ENCODE measurements at regions not wholly inside any gene's neighbourhood (a gene's known extent, or its start where the extent isn't known, plus 50 kb on each side); places are given as distances from the start of the nearest gene placed in this dataset.
"Not testable (repeated sequence)": the region's sequence is repeated elsewhere in the genome, so short reads cannot be mapped to it uniquely, and the experiment has no call there.

DNA sequence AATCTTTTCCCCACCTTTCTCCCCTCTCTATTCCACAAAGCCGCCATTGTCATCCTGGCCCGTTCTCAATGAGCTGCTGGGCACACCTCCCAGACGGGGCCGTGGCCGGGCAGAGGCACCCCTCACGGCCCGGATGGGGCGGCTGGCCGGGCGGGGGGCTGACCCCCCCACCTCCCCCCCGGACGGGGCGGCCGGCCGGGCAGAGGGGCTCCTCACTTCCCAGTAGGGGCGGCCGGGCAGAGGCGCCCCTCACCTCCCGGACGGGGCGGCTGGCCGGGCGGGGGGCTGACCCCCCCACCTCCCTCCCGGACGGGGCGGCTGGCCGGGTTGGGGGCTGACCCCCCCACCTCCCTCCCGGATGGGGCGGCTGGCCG lies 85.6 kb downstream of the OR2B2 start:
- DNase-seq (ENCODE audit: low read depth) = not testable (repeated sequence)

DNA sequence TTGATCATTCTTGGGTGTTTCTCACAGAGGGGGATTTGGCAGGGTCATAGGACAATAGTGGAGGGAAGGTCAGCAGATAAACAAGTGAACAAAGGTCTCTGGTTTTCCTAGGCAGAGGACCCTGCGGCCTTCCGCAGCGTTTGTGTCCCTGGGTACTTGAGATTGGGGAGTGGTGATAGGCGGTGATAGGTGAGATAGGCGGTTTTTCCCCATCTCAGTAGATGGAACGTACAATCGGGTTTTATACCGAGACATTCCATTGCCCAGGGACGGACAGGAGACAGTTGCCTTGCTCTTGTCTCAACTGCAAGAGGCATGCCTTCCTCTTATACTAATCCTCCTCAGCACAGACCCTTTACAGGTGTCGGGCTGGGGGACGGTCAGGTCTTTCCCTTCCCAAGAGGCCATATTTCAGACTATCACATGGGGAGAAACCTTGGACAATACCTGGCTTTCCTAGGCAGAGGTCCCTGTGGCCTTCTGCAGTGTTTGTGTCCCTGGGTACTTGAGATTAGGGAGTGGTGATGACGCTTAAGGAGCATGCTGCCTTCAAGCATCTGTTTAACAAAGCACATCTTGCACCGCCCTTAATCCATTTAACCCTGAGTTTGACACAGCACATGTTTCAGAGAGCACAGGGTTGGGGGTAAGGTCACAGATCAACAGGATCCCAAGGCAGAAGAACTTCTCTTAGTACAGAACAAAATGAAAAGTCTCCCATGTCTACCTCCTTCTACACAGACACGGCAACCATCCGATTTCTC lies 86.2 kb downstream of the OR2B2 start:
- DNase-seq (ENCODE audit: low read depth) = not testable (repeated sequence)

DNA sequence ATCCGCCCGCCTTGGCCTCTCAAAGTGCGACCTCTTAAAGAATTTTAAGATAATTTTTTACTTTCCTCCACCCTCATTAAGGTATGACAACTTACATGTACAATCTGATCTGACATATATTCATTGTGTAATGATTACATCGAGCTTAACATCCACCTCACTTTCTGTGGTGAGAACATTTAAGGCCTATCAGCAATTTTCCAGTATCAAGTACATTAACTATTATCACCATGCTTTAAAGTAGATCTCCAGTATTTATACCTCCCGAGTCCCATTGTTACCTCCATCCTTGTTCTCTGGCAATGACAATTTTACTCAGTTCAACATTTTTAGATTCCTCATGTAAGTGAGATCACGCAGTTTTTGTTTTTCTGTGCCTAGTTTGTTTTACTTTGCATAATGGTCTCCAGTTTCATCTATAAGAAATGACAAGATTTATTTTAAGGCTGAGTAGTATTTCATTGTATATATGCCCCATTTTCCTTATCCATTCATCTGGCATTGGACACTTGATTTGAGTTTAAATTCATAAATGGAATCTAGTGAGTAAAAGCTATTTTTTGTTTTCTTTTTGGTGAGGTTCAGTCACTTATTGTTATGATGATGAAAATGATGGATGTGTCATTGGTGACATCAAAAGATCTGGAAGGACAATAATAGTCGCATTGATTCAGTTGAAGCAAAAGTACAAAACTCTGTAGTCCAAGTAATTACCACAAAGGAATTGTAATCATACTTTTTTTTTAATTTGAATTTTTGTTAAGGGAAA lies 87.0 kb downstream of the OR2B2 start:
- DNase-seq (ENCODE audit: low read depth) = no peak

DNA sequence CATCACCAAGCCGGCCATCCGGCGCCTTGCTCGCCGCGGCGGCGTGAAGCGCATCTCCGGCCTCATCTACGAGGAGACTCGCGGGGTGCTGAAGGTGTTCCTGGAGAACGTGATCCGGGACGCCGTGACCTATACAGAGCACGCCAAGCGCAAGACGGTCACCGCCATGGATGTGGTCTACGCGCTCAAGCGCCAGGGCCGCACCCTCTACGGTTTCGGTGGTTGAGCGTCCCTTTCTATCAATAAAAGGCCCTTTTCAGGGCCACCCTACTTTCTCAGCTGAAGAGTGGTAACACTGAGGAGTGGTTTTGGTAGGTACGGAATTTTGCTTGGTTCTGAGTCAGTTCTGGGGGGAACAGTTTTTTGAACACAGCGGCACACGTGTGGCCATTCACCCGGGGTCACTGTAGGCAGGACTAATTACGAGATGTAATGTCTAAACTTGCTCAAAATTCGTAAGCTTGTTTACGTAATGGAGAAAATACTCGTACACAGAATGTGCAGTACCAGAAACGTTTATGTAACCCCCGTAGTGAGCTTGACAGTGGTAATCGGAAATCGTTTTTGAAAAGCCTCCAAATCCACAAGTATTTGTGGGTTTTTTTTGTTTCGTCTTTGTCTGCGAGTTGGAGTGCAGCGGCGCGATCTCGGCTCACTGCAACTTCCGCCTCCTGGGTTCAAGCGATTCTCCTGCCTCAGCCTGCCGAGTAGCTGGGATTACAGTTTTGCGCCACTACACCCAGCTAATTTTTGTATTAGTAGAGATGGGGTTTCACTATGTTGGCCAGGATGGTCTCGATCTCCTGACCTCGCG lies 87.8 kb downstream of the OR2B2 start:
- peak; percentile 41 for DNase-seq (ENCODE audit: low read depth)

DNA sequence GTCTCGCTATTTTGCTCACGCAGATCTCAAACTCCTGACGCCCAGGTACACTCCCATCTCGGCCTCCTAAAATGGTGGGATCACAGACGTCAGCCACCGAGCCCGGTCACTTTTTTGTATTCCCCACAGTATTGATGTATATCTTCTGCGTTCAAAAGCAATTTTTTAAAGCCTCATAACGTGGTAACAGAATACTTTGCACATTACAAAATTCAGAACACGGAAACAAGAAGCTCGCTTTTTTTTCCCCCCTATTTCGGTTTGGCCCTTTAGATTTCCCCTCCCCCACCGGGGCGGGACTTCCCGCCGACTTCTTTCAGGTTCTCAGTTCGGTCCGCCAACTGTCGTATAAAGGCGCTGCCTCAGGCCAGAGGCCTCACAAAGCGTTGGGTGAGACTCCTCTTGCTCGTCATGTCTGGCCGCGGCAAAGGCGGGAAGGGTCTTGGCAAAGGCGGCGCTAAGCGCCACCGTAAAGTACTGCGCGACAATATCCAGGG lies 88.4 kb downstream of the OR2B2 start:
- peak; percentile 69 for DNase-seq (ENCODE audit: low read depth)

DNA sequence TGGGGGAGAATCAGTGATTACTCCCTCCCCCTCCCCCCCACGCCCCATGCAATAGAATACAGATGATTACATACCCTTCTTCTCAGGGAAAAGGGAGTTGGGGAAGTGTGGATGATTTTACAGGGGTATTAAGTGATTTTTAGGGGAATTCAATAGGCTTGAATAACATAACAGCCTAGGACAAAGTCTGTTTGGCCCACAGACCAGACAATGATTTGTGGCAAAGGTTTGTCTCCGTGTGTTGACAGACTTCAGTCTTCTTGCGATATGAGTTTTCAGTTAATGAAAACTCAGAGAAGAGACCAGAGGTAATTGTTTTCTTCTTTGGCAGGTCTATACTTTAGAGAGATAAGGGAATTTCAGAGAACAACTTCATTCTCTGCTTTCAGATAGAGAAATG lies 95.3 kb downstream of the OR2B2 start:
- no peak for DNase-seq (ENCODE audit: low read depth)

DNA sequence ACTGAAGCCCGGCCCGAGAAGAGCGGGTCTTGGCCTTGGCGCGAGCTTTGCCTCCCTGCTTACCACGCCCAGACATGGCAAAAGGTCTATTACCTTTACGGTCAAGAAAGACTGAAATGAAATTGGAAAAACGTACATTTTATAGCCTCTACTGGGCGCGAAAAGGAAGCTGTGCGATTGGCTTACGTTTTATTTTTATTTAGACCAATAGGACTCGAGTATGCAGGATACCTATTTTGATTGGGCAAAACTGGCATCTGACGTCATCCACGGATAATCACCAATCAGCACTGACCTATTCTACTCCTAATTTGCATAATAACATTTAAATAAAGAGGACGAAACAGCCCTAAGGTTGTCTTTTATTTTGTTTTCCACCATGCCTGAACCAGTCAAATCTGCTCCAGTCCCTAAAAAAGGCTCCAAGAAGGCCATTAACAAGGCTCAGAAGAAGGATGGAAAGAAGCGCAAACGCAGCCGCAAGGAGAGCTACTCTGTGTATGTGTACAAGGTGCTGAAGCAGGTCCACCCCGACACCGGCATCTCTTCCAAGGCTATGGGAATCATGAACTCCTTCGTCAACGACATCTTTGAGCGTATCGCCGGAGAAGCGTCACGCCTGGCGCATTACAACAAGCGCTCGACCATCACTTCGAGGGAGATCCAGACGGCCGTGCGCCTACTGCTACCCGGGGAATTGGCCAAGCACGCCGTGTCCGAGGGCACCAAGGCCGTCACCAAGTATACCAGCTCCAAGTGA lies 97.4 kb downstream of the OR2B2 start:
- no peak for DNase-seq (ENCODE audit: low read depth)

DNA sequence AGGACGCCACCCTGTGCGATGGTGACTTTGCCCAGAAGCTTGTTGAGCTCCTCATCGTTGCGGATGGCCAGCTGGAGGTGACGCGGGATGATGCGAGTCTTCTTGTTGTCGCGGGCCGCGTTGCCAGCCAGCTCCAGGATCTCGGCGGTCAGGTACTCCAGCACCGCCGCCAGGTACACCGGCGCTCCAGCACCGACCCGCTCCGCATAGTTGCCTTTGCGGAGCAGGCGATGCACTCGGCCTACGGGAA lies 97.9 kb downstream of the OR2B2 start:
- DNase-seq (ENCODE audit: low read depth) = not testable (repeated sequence)

DNA sequence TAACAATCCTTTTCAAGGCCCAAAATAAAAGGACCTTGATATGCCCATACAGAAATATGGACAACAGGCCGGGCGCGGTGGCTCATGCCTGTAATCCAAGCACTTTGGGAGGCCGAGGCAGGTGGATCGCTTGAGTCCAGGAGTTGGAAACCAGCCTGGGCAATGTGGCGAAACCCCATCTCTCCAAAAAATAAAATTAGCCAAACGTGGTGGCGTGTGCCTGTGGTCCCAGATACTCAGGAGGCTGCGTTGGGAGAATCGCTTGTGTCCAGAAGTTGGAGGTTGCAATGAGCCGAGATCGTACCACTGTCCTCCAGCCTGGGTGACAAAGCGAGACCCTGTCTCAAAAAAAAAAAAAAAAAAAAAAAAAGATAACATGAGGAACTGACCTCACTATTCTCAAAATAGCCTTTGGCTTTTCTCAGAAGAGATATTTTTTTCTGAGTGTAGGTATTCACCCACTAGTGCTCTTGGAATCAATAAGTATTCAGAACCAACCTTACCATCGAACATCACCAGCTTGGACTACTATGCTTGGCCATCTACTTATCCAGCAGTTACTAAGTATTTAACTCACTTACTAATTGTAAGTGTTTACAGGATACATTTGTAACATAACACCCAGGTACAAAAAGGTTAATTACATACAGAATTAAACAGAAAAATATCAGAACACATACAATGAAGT lies 99.2 kb downstream of the OR2B2 start:
- DNase-seq (ENCODE audit: low read depth) = no peak

DNA sequence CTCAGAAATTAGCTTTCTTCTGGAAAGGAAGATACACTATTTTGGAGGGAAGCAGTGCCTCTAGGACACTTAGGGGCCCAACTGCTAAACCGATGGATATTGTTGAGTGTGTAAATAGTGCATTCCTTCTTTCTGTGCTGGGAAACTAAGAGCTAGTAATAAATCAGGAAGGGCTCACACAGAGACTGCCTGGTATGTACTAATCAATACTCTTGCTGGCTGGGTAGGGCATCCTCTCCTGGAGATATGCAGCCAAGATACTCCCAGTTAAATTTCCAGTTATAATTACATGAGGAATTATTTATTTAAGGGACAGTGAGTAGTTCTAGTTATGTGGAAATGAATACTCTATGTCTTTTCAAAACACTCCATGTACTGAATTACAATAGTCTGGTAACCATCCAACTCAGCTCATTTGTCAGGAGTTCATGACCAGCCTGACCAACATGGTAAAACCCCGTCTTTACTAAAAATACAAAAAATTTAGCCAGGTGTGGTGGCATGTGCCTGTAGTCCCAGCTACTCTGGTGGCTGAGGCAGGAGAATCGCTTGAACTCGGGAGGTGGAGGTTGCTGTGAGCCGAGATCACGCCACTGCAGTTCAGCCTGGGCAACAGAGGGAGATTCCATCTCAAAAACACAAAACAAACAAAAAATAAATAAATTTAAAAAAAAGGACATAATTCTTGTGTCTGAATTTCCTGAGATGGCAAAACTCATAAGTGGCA lies 100.0 kb downstream of the OR2B2 start:
- DNase-seq (ENCODE audit: low read depth) = no peak

DNA sequence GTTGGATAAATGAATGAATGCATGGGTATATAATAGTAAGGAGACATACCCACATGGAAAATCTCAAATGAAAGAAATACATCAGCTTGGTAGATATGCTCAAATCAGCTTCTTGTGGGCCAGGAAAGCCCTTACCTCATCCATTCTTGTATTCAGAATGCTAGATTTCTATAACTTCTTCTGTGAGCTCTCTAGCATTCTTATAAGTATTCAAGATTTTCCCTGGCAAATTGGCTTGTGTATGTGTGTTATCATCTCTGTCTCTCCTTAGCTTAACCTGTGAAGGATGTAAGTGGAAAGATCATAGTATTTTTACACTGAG lies 100.8 kb downstream of the OR2B2 start:
- DNase-seq (ENCODE audit: low read depth) = no peak

DNA sequence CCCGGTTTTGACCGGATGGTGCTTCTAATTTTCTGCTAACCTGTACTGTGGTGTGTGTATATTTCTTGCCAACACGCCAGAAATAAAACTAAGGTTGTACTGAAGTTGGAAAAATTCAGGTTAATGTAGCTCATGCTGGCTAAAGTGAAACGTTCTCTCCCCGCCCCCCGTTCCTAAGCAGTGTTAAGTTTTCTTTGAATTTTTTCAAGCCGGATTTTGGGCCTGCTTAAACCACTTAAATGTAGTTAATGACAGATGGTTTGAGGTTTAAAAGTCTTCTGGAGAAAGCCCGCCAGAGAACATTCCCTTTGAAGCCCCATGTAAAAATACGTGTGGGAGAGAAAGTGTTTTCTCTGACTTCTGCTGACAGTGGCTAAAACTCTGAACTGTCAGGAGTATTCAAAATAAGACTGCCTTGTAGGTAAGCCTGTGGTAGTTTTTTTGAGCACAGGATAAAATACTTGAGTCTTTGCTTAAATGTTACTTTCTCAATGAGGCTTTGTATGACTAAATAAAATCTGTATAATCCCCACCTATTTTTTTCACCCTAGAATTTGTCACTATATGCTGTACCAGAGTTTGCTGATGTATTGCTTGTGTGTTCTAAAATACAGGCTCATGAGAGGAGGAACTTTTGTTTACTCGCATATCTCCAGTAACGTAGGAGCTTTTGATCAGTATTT lies 101.3 kb downstream of the OR2B2 start:
- no peak for DNase-seq (ENCODE audit: low read depth)

DNA sequence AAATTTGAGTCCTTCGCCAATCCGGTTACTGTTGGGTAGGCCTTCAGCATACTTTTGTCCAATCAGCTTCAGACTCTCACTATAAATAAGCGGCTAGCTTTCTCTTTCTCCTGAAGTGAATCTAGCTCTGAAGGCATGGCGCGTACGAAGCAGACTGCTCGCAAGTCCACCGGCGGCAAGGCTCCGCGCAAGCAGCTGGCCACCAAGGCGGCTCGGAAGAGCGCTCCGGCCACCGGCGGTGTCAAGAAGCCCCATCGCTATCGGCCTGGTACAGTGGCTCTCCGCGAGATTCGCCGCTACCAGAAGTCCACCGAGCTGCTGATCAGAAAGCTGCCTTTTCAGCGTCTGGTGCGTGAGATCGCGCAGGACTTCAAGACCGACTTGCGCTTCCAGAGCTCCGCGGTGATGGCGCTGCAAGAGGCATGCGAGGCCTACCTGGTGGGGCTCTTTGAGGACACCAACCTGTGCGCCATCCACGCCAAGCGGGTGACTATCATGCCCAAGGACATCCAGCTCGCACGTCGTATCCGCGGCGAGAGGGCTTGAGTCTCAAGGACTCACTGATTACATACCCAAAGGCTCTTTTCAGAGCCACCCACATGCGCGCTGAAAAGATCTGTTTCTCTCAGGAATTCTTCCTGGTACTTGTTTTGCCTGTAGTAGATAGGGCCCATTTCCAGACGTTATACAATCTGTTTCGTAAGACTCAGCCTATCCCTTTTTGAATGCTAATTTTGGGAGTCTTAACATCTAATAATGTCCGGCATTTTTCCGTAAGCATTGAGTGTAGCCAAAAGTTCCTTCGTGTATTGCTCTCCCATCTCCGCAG lies 102.0 kb downstream of the OR2B2 start:
- peak; percentile 95 for DNase-seq (ENCODE audit: low read depth)

DNA sequence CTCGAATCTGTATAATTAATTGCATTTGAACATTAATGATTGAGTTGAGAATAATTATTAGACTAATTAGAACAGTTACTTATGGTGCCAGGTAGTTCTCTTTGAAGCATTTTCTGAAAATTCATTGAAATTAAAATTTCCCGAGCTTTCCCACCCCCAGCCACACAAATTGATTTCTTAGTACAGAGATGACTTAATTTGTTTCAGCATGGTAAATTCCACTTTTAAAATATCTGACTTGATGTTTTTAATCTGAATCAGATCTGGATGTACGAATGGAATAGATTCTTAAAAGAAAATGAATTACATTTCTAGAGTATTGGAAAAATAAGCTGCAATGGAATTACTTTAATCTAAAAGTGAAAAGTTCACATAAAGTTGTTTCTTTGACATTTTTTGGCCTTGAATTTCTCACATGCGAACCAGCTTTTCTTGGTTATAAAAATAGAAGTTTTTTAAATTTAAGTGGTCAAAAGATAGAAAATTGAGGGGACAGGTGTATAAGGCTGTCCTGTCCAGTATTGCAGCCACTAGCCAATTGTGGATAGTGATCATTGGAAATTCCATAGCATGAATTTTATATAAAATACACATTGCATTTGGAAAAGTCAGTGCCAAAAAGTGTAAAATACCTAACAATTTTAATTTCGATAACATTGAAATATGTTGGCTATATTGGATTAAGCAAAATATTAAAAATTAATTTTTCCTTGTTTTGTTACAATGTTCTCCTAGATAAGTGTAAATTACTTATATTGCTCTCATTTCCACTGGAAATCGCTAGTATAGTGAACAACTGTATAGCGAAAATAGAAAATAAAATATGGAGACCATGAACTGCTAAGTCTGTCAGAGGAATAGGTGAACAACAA lies 102.9 kb downstream of the OR2B2 start:
- no peak for DNase-seq (ENCODE audit: low read depth)

DNA sequence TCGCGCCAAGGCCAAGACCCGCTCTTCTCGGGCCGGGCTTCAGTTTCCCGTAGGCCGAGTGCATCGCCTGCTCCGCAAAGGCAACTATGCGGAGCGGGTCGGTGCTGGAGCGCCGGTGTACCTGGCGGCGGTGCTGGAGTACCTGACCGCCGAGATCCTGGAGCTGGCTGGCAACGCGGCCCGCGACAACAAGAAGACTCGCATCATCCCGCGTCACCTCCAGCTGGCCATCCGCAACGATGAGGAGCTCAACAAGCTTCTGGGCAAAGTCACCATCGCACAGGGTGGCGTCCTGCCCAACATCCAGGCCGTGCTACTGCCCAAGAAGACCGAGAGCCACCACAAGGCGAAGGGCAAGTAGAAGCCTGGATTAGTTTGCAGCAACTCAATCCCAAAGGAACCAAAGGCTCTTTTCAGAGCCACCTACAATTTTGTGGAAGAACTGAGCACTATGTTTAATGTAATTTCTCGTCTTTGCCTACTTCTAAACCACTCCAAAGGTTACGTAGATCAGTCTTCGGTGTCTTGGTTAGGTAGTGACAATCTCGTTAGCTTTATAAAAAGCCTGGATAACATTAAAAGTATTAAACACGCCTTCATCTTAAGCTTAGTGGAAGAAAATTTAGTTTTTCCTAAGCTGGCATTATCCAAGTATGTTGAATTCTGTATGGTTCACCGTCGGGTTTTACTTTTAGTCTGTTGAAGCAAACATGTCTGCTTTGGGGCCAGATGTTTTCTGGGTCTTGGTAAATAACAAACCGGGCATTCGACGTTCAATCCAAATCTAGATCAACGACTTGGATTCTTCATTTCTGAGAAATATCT lies 103.7 kb downstream of the OR2B2 start:
- peak; percentile 13 for DNase-seq (ENCODE audit: low read depth)

DNA sequence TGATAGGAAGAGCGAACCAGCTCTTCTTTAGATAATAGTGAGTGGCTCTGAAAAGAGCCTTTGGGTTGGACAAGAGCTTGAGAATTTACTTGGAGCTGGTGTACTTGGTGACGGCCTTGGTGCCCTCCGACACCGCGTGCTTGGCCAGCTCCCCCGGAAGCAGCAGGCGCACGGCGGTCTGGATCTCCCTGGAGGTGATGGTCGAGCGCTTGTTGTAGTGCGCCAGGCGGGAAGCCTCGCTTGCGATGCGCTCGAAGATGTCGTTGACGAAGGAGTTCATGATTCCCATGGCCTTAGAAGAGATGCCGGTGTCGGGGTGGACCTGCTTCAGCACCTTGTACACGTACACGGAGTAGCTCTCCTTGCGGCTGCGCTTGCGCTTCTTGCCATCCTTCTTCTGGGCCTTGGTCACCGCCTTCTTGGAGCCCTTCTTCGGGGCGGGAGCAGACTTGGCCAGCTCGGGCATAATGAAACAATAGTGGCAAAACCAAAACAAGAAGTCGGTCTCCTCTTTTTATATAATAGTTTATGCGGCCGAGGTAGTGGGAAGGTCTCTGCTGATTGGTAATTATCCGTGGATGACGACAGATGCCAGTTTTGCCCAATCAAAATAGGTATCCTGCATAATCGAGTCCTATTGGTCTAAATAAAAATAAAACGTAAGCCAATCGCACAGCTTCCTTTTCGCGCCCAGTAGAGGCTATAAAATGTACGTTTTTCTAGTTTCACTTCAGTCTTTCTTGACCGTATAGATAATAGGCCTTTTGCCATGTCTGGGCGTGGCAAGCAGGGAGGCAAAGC lies 104.6 kb downstream of the OR2B2 start:
- peak; percentile 71 for DNase-seq (ENCODE audit: low read depth)

Measured in myocyte (in vitro differentiated cells).